ENCODE measurements at regions not wholly inside any gene's neighbourhood (a gene's known extent, or its start where the extent isn't known, plus 50 kb on each side); places are given as distances from the start of the nearest gene placed in this dataset.
"Not testable (repeated sequence)": the region's sequence is repeated elsewhere in the genome, so short reads cannot be mapped to it uniquely, and the experiment has no call there.

DNA sequence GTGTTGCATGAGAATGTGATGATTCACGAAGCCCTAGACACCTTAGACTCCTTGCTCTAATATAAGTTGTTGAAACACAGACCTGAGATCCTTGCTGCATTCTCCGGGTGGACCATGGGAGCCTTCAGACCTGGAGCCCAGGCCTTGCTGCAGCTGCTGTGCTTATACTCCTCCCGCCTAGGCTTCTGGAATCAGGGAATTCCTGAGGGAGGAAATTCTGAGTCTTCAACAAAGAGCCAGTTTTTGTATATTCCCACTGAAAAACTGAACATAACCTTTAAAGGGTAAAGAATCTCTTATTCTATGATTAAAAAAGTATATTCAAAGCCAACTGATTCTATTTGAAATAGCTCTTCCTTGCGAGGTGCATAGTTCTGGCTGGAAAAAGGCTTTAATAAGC is 245.1 kb upstream of the ELAVL2 start:
- no peaks in the 10 kb centered on the region for H3K36me3 ChIP-seq (ENCODE audit: control insufficient read depth in 2 of 2, insufficient read depth in 1 of 2, low read length in 2 of 2)
- CTCF ChIA-PET = no interaction called here
- TF ChIP-seq, protein P1, sequence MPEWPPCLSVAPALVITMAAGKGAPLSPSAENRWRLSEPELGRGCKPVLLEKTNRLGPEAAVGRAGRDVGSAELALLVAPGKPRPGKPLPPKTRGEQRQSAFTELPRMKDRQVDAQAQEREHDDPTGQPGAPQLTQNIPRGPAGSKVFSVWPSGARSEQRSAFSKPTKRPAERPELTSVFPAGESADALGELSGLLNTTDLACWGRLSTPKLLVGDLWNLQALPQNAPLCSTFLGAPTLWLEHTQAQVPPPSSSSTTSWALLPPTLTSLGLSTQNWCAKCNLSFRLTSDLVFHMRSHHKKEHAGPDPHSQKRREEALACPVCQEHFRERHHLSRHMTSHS (tag by site-specific recombination; IDR thresholded peaks at IDR 0.05) = no peak
- no peak for TF ChIP-seq ZFP37 (tag by site-specific recombination; IDR thresholded peaks at IDR 0.05)
- no peak for TF ChIP-seq ZNF473 (tag by site-specific recombination; IDR thresholded peaks at IDR 0.05)
- TF ChIP-seq HOXC10 (CRISPR knock-in tag; IDR thresholded peaks at IDR 0.05) = no peak
- TF ChIP-seq, protein P2, sequence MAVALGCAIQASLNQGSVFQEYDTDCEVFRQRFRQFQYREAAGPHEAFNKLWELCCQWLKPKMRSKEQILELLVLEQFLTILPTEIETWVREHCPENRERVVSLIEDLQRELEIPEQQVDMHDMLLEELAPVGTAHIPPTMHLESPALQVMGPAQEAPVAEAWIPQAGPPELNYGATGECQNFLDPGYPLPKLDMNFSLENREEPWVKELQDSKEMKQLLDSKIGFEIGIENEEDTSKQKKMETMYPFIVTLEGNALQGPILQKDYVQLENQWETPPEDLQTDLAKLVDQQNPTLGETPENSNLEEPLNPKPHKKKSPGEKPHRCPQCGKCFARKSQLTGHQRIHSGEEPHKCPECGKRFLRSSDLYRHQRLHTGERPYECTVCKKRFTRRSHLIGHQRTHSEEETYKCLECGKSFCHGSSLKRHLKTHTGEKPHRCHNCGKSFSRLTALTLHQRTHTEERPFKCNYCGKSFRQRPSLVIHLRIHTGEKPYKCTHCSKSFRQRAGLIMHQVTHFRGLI (tag by site-specific recombination; IDR thresholded peaks at IDR 0.05) = no peak
- TF ChIP-seq KLF9 (tag by site-specific recombination; IDR thresholded peaks at IDR 0.05; ENCODE audit: low read depth) = no peak
- H3K9me3 ChIP-seq (ENCODE audit: control insufficient read depth, insufficient read depth, low read depth, low read length) = no peaks in the 10 kb centered on the region
- H3K4me1 ChIP-seq (ENCODE audit: control insufficient read depth, insufficient read depth, low read length) = no peaks in the 10 kb centered on the region
- no peak overlapping the region for H3K27ac ChIP-seq (ENCODE audit: extremely low read depth, low read depth, low read length)
- no peak overlapping the region for H3K4me3 ChIP-seq (ENCODE audit: low read depth, low read length)
- POLR2A ChIA-PET = no interaction called here

DNA sequence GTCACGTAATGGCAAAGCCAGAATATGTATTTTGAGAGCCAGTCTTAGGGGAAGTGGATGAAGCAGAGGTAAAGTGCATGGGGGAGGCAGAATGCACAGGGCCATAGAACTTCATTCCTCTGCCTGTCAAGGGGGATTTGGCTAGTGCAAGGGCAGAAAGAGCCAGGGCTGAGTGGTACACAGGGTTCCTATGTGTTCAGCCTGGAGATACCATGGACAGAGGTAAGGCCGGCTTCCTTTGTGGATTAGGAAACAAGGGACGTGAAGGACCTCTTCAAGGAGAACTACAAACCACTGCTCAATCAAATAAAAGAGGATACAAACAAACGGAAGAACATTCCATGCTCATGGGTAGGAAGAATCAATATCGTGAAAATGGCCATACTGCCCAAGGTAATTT is 241.1 kb upstream of the ELAVL2 start:
- H3K4me1 ChIP-seq (ENCODE audit: control insufficient read depth, insufficient read depth, low read length); CTCF ChIA-PET; H3K9me3 ChIP-seq (ENCODE audit: control insufficient read depth, insufficient read depth, low read depth, low read length); H3K36me3 ChIP-seq (ENCODE audit: control insufficient read depth in 2 of 2, insufficient read depth in 1 of 2, low read length in 2 of 2); POLR2A ChIA-PET; H3K27ac ChIP-seq (ENCODE audit: extremely low read depth, low read depth, low read length); H3K4me3 ChIP-seq (ENCODE audit: low read depth, low read length): not testable (repeated sequence)
- TF ChIP-seq, protein P3, sequence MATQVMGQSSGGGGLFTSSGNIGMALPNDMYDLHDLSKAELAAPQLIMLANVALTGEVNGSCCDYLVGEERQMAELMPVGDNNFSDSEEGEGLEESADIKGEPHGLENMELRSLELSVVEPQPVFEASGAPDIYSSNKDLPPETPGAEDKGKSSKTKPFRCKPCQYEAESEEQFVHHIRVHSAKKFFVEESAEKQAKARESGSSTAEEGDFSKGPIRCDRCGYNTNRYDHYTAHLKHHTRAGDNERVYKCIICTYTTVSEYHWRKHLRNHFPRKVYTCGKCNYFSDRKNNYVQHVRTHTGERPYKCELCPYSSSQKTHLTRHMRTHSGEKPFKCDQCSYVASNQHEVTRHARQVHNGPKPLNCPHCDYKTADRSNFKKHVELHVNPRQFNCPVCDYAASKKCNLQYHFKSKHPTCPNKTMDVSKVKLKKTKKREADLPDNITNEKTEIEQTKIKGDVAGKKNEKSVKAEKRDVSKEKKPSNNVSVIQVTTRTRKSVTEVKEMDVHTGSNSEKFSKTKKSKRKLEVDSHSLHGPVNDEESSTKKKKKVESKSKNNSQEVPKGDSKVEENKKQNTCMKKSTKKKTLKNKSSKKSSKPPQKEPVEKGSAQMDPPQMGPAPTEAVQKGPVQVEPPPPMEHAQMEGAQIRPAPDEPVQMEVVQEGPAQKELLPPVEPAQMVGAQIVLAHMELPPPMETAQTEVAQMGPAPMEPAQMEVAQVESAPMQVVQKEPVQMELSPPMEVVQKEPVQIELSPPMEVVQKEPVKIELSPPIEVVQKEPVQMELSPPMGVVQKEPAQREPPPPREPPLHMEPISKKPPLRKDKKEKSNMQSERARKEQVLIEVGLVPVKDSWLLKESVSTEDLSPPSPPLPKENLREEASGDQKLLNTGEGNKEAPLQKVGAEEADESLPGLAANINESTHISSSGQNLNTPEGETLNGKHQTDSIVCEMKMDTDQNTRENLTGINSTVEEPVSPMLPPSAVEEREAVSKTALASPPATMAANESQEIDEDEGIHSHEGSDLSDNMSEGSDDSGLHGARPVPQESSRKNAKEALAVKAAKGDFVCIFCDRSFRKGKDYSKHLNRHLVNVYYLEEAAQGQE (tag by site-specific recombination; IDR thresholded peaks at IDR 0.05) = peak; percentile 67

DNA sequence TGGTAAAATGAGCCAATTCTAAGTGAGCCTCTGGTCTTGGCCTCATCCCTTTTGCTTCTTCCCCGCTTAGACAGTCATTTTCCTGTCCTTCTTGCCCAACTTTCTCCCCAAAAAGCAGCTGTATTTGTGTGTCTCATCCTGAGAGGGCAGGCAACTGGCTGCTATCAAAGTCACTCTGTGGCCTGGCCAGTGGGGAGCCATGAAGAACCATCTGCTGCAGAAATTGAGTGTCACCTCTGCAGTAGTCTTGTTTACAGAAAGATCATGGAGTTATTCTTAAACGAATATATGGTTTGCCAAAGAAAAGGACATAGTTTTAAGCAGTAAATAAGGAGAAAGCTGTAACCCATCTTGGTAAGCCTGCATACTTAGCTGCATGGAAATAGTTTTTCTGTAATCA is 233.6 kb upstream of the ELAVL2 start:
- H3K4me3 ChIP-seq (ENCODE audit: low read depth, low read length) = no peak overlapping the region
- TF ChIP-seq BCL11B (tag by site-specific recombination; IDR thresholded peaks at IDR 0.05; ENCODE audit: low read depth) (no peak), IKZF3 (tag by site-specific recombination; IDR thresholded peaks at IDR 0.05) (no peak), ZNF660 (tag by site-specific recombination; IDR thresholded peaks at IDR 0.05) (no peak), ZBTB21 (tag by site-specific recombination; IDR thresholded peaks at IDR 0.05) (no peak), ZNF416 (tag by site-specific recombination; IDR thresholded peaks at IDR 0.05) (no peak), ZNF501 (tag by site-specific recombination; IDR thresholded peaks at IDR 0.05) (no peak), YY1 (tag by site-specific recombination; IDR thresholded peaks at IDR 0.05) (no peak), ZNF239 (tag by site-specific recombination; IDR thresholded peaks at IDR 0.05) (no peak), ZNF677 (tag by site-specific recombination; IDR thresholded peaks at IDR 0.05) (no peak), ZNF248 (tag by site-specific recombination; IDR thresholded peaks at IDR 0.05) (no peak)
- TF ChIP-seq, protein P4, sequence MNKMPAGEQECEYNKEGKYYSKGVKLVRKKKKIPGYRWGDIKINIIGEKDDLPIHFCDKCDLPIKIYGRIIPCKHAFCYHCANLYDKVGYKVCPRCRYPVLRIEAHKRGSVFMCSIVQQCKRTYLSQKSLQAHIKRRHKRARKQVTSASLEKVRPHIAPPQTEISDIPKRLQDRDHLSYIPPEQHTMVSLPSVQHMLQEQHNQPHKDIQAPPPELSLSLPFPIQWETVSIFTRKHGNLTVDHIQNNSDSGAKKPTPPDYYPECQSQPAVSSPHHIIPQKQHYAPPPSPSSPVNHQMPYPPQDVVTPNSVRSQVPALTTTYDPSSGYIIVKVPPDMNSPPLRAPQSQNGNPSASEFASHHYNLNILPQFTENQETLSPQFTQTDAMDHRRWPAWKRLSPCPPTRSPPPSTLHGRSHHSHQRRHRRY (tag by site-specific recombination; IDR thresholded peaks at IDR 0.05) = no peak
- TF ChIP-seq, protein P5, sequence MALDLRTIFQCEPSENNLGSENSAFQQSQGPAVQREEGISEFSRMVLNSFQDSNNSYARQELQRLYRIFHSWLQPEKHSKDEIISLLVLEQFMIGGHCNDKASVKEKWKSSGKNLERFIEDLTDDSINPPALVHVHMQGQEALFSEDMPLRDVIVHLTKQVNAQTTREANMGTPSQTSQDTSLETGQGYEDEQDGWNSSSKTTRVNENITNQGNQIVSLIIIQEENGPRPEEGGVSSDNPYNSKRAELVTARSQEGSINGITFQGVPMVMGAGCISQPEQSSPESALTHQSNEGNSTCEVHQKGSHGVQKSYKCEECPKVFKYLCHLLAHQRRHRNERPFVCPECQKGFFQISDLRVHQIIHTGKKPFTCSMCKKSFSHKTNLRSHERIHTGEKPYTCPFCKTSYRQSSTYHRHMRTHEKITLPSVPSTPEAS (tag by site-specific recombination; IDR thresholded peaks at IDR 0.05) = no peak
- TF ChIP-seq, protein P6, sequence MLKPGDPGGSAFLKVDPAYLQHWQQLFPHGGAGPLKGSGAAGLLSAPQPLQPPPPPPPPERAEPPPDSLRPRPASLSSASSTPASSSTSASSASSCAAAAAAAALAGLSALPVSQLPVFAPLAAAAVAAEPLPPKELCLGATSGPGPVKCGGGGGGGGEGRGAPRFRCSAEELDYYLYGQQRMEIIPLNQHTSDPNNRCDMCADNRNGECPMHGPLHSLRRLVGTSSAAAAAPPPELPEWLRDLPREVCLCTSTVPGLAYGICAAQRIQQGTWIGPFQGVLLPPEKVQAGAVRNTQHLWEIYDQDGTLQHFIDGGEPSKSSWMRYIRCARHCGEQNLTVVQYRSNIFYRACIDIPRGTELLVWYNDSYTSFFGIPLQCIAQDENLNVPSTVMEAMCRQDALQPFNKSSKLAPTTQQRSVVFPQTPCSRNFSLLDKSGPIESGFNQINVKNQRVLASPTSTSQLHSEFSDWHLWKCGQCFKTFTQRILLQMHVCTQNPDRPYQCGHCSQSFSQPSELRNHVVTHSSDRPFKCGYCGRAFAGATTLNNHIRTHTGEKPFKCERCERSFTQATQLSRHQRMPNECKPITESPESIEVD (tag by site-specific recombination; IDR thresholded peaks at IDR 0.05) = no peak
- H3K9me3 ChIP-seq (ENCODE audit: control insufficient read depth, insufficient read depth, low read depth, low read length) = no peaks in the 10 kb centered on the region
- ChIA-PET POLR2A (no interaction called here), CTCF (no interaction called here)
- no peaks in the 10 kb centered on the region for H3K4me1 ChIP-seq (ENCODE audit: control insufficient read depth, insufficient read depth, low read length)
- no peak overlapping the region for H3K27ac ChIP-seq (ENCODE audit: extremely low read depth, low read depth, low read length)
- no peaks in the 10 kb centered on the region for H3K36me3 ChIP-seq (ENCODE audit: control insufficient read depth in 2 of 2, insufficient read depth in 1 of 2, low read length in 2 of 2)
